ENCODE measurements at regions not wholly inside any gene's neighbourhood (a gene's known extent, or its start where the extent isn't known, plus 50 kb on each side); places are given as distances from the start of the nearest gene placed in this dataset.
"Not testable (repeated sequence)": the region's sequence is repeated elsewhere in the genome, so short reads cannot be mapped to it uniquely, and the experiment has no call there.

- no peak for DNase-seq
Observed at GRCh38 chr12:127480775-127481314, 786.1 kb upstream of the TMEM132C start.

GRCh38 chr12:127482950-127483349 is 784.0 kb upstream of the TMEM132C start:
- no peak for DNase-seq

GRCh38 chr12:127485528-127485927 is 781.4 kb upstream of the TMEM132C start:
- no peak for DNase-seq

- no peak for DNase-seq
Observed at GRCh38 chr12:127487031-127487430, 779.9 kb upstream of the TMEM132C start.

GRCh38 chr12:127489061-127489460 is 777.9 kb upstream of the TMEM132C start:
- DNase-seq, result no peak

GRCh38 chr12:127494961-127495915 is 771.7 kb upstream of the TMEM132C start:
- DNase-seq, result no peak

GRCh38 chr12:127496255-127496654 is 770.7 kb upstream of the TMEM132C start:
- no peak for DNase-seq

GRCh38 chr12:127500512-127501035 is 766.4 kb upstream of the TMEM132C start:
- no peak for DNase-seq

GRCh38 chr12:127501916-127502315 is 765.1 kb upstream of the TMEM132C start:
- no peak for DNase-seq

- DNase-seq, result no peak
Observed at GRCh38 chr12:127503246-127503645, 763.7 kb upstream of the TMEM132C start.

GRCh38 chr12:127503996-127504395 is 763.0 kb upstream of the TMEM132C start:
- not testable (repeated sequence) for DNase-seq

- DNase-seq, result no peak
Observed at GRCh38 chr12:127504874-127505273, 762.1 kb upstream of the TMEM132C start.

- no peak for DNase-seq
Observed at GRCh38 chr12:127507341-127507740, 759.6 kb upstream of the TMEM132C start.

GRCh38 chr12:127509066-127509778 is 757.7 kb upstream of the TMEM132C start:
- no peak for DNase-seq

- no peak for DNase-seq
Observed at GRCh38 chr12:127515941-127516340, 751.0 kb upstream of the TMEM132C start.

GRCh38 chr12:127516467-127516866 is 750.5 kb upstream of the TMEM132C start:
- DNase-seq, result no peak

- no peak for DNase-seq
Observed at GRCh38 chr12:127519779-127520178, 747.2 kb upstream of the TMEM132C start.

GRCh38 chr12:127526925-127527324 is 740.0 kb upstream of the TMEM132C start:
- DNase-seq, result no peak

GRCh38 chr12:127528551-127528950 is 738.4 kb upstream of the TMEM132C start:
- DNase-seq, result no peak

- no peak for DNase-seq
Observed at GRCh38 chr12:127531542-127531941, 735.4 kb upstream of the TMEM132C start.

GRCh38 chr12:127533353-127533752 is 733.6 kb upstream of the TMEM132C start:
- DNase-seq, result no peak

- DNase-seq, result no peak
Observed at GRCh38 chr12:127536833-127537428, 730.0 kb upstream of the TMEM132C start.

GRCh38 chr12:127538316-127538715 is 728.7 kb upstream of the TMEM132C start:
- DNase-seq, result no peak
